Astrocyte (in vitro differentiated cells and primary cell): ENCODE measurements at regions not wholly inside any gene's neighbourhood (a gene's known extent, or its start where the extent isn't known, plus 50 kb on each side); places are given as distances from the start of the nearest gene placed in this dataset.
A peak's percentile ranks its signal among the peaks of the same experiment; 100 is the strongest.

Experiments used
- DNase-seq: peaks from one replicate; pipeline ENCODE4 v3.0.0-alpha.2; 2010; ENCODE audit warnings: low read depth
- FAIRE-seq: peaks from 2 replicates; lab custom pipeline; 2011; peaks lifted over from hg19 to GRCh38; lab: Jason Lieb, UNC
- H2AFZ ChIP-seq: 2 replicates; pipeline ENCODE4 v1.6.0; 2012; ENCODE audit warnings: low read depth, low read length, inconsistent platforms
- H3K27ac ChIP-seq: 2 replicates; pipeline ENCODE4 v1.5.1; 2011; ENCODE audit warnings: low read depth, low read length, inconsistent platforms
- H3K27me3 ChIP-seq: 2 replicates; pipeline ENCODE4 v1.6.0; 2011; ENCODE audit warnings: low read length, inconsistent platforms; ENCODE audit not compliant: insufficient read depth
- H3K36me3 ChIP-seq: 2 replicates; pipeline ENCODE4 v1.5.1; 2011; ENCODE audit warnings: low read length, inconsistent platforms; ENCODE audit not compliant: insufficient read depth
- H3K4me1 ChIP-seq: 2 replicates; pipeline ENCODE4 v1.5.1; 2011; ENCODE audit warnings: low read length, inconsistent platforms; ENCODE audit not compliant: insufficient read depth
- H3K4me2 ChIP-seq: 2 replicates; pipeline ENCODE4 v1.6.0; 2012; ENCODE audit warnings: low read length, inconsistent platforms
- H3K4me3 ChIP-seq: 2 replicates; pipeline ENCODE4 v1.5.1; 2011; ENCODE audit warnings: low read depth, mild to moderate bottlenecking, low read length, inconsistent platforms; ENCODE audit not compliant: insufficient read depth
- H3K79me2 ChIP-seq: 2 replicates; pipeline ENCODE4 v1.6.0; 2012; ENCODE audit warnings: mild to moderate bottlenecking, low read length, inconsistent platforms; ENCODE audit not compliant: insufficient read depth
- H3K9ac ChIP-seq: 2 replicates; pipeline ENCODE4 v1.6.0; 2012; ENCODE audit warnings: mild to moderate bottlenecking, low read length, inconsistent platforms
- H3K9me3 ChIP-seq: 2 replicates; pipeline ENCODE4 v1.5.1; 2012; ENCODE audit warnings: low read depth, mild to moderate bottlenecking, low read length, inconsistent platforms; ENCODE audit not compliant: insufficient read depth
- H4K20me1 ChIP-seq: 2 replicates; pipeline ENCODE4 v1.6.0; 2012; ENCODE audit warnings: low read length, inconsistent platforms; ENCODE audit not compliant: insufficient read depth
- H3K27ac Mint-ChIP-seq: one replicate; pipeline ENCODE4 v1.8.0; 2021; ENCODE audit warnings: mild to moderate bottlenecking, mixed read lengths; ENCODE audit not compliant: unreplicated experiment
- H3K27me3 Mint-ChIP-seq: one replicate; pipeline ENCODE4 v1.8.0; 2021; ENCODE audit warnings: low read depth, mixed read lengths; ENCODE audit not compliant: unreplicated experiment
- H3K36me3 Mint-ChIP-seq: one replicate; pipeline ENCODE4 v1.8.0; 2021; ENCODE audit warnings: low read depth, mixed read lengths; ENCODE audit not compliant: unreplicated experiment
- H3K4me1 Mint-ChIP-seq: one replicate; pipeline ENCODE4 v1.8.0; 2021; ENCODE audit warnings: low read depth, mixed read lengths; ENCODE audit not compliant: unreplicated experiment
- H3K4me3 Mint-ChIP-seq: one replicate; pipeline ENCODE4 v1.8.0; 2021; ENCODE audit warnings: mild to moderate bottlenecking, moderate library complexity, mixed read lengths; ENCODE audit not compliant: unreplicated experiment
- H3K9me3 Mint-ChIP-seq: one replicate; pipeline ENCODE4 v1.8.0; 2021; ENCODE audit warnings: mild to moderate bottlenecking, mixed read lengths; ENCODE audit not compliant: unreplicated experiment
- CTCF ChIP-seq: IDR thresholded peaks from 2 replicates; pipeline ENCODE4 v1.5.1; 2011; ENCODE audit warnings: low read depth, mild to moderate bottlenecking, inconsistent platforms, low read length, moderate library complexity; ENCODE audit not compliant: insufficient read depth
- EZH2 ChIP-seq: IDR thresholded peaks from 2 replicates; pipeline ENCODE4 v1.6.1; 2012; ENCODE audit warnings: mild to moderate bottlenecking, low read length, inconsistent platforms; ENCODE audit not compliant: insufficient read depth

GRCh38 chr18:42196651-42197050 lies 241.6 kb downstream of the PIK3C3 start:
- no peaks in the 10 kb centered on the region for H3K36me3 Mint-ChIP-seq
- no peaks in the 10 kb centered on the region for H3K27me3 ChIP-seq
- H3K9me3 Mint-ChIP-seq = no peaks in the 10 kb centered on the region
- no peaks in the 10 kb centered on the region for H3K9me3 ChIP-seq
- H3K36me3 ChIP-seq = no peaks in the 10 kb centered on the region
- no peak overlapping the region for H3K4me3 Mint-ChIP-seq
- H3K27ac ChIP-seq = no peak overlapping the region
- no peak overlapping the region for H3K9ac ChIP-seq
- no peak for FAIRE-seq
- no peak overlapping the region for H3K4me3 ChIP-seq
- H3K4me2 ChIP-seq = peak overlapping the region; percentile 22
- H3K27me3 Mint-ChIP-seq = no peaks in the 10 kb centered on the region
- peak; percentile 65 for DNase-seq
- no peaks in the 10 kb centered on the region for H4K20me1 ChIP-seq
- no peaks in the 10 kb centered on the region for H3K79me2 ChIP-seq
- no peak for TF ChIP-seq CTCF
- no peak for TF ChIP-seq EZH2
- peak overlapping the region; percentile 71 for H3K27ac Mint-ChIP-seq
- H3K4me1 ChIP-seq = peaks cover 13% of the 10 kb centered on the region
- no peak overlapping the region for H2AFZ ChIP-seq
- H3K4me1 Mint-ChIP-seq = peaks cover 21% of the 10 kb centered on the region

- TF ChIP-seq EZH2 (no peak), CTCF (no peak)
- Mint-ChIP-seq H3K27ac (no peak overlapping the region), H3K9me3 (peaks cover 3% of the 10 kb centered on the region), H3K4me3 (no peak overlapping the region), H3K36me3 (no peaks in the 10 kb centered on the region), H3K4me1 (peaks cover 10% of the 10 kb centered on the region), H3K27me3 (no peaks in the 10 kb centered on the region)
- DNase-seq (no peak), FAIRE-seq (no peak)
- Histone ChIP-seq H3K4me1 (peaks cover 4% of the 10 kb centered on the region), H3K27ac (no peak overlapping the region), H2AFZ (no peak overlapping the region), H3K9me3 (no peaks in the 10 kb centered on the region), H3K36me3 (no peaks in the 10 kb centered on the region), H3K79me2 (no peaks in the 10 kb centered on the region), H3K27me3 (no peaks in the 10 kb centered on the region), H3K4me3 (no peak overlapping the region), H3K4me2 (no peak overlapping the region), H4K20me1 (no peaks in the 10 kb centered on the region), H3K9ac (no peak overlapping the region)
These were observed 246.1 kb downstream of the PIK3C3 start for GRCh38 chr18:42201137-42201536.

- H3K27me3 Mint-ChIP-seq = no peaks in the 10 kb centered on the region
- FAIRE-seq (no peak), DNase-seq (no peak)
- no peak overlapping the region for H3K4me3 ChIP-seq
- no peaks in the 10 kb centered on the region for H3K9me3 ChIP-seq
- H3K4me1 Mint-ChIP-seq = no peaks in the 10 kb centered on the region
- H3K4me2 ChIP-seq = no peak overlapping the region
- no peaks in the 10 kb centered on the region for H3K4me1 ChIP-seq
- no peaks in the 10 kb centered on the region for H3K27me3 ChIP-seq
- no peak overlapping the region for H3K4me3 Mint-ChIP-seq
- no peaks in the 10 kb centered on the region for H3K36me3 ChIP-seq
- no peaks in the 10 kb centered on the region for H4K20me1 ChIP-seq
- no peak overlapping the region for H2AFZ ChIP-seq
- H3K79me2 ChIP-seq = no peaks in the 10 kb centered on the region
- no peak overlapping the region for H3K9ac ChIP-seq
- TF ChIP-seq CTCF = no peak
- TF ChIP-seq EZH2 = no peak
- no peak overlapping the region for H3K27ac Mint-ChIP-seq
- H3K27ac ChIP-seq = no peak overlapping the region
- H3K36me3 Mint-ChIP-seq = no peaks in the 10 kb centered on the region
- peaks cover 3% of the 10 kb centered on the region for H3K9me3 Mint-ChIP-seq
These were observed 256.2 kb downstream of the PIK3C3 start for GRCh38 chr18:42211201-42211600.
